Hepatocyte (in vitro differentiated cells): ENCODE measurements at regions not wholly inside any gene's neighbourhood (a gene's known extent, or its start where the extent isn't known, plus 50 kb on each side); places are given as distances from the start of the nearest gene placed in this dataset.

ENCODE experiments used
- DNase-seq: peaks from one replicate; pipeline ENCODE4 v3.0.0-alpha.2; 2016; ENCODE audit warnings: low spot score
- H2AFZ ChIP-seq: fragments of 200-600 bp; sonication (generic); 2 replicates; pipeline ENCODE4 v1.6.0; 2016; ENCODE audit warnings: antibody characterized with exemption, mild to moderate bottlenecking
- H3K27ac ChIP-seq: fragments of 200-600 bp; sonication (generic); 2 replicates; pipeline ENCODE4 v1.5.1; 2016; ENCODE audit warnings: mild to moderate bottlenecking
- H3K27me3 ChIP-seq: fragments of 200-600 bp; sonication (generic); 2 replicates; pipeline ENCODE4 v1.6.1; 2016
- H3K36me3 ChIP-seq: fragments of 200-600 bp; sonication (generic); replicated peaks from 2 replicates; pipeline ENCODE4 v1.5.1; 2016; ENCODE audit warnings: low read depth; ENCODE audit not compliant: insufficient read depth
- H3K4me1 ChIP-seq: fragments of 200-600 bp; sonication (generic); 2 replicates; pipeline ENCODE4 v1.5.1; 2016; ENCODE audit warnings: mild to moderate bottlenecking, moderate library complexity; ENCODE audit not compliant: insufficient read depth
- H3K4me2 ChIP-seq: fragments of 200-600 bp; sonication (generic); 2 replicates; pipeline ENCODE4 v1.6.0; 2016
- H3K4me3 ChIP-seq: fragments of 200-600 bp; sonication (generic); 2 replicates; pipeline ENCODE4 v1.5.1; 2016; ENCODE audit warnings: mild to moderate bottlenecking
- H3K79me2 ChIP-seq: fragments of 200-600 bp; sonication (generic); 2 replicates; pipeline ENCODE4 v1.6.0; 2017; ENCODE audit warnings: mild to moderate bottlenecking
- H3K9me2 ChIP-seq: fragments of 200-600 bp; sonication (generic); replicated peaks from 2 replicates; pipeline ENCODE4 v1.6.0; 2017; ENCODE audit warnings: mild to moderate bottlenecking; ENCODE audit not compliant: insufficient read depth
- H3K9me3 ChIP-seq: fragments of 200-600 bp; sonication (generic); 2 replicates; pipeline ENCODE4 v1.5.1; 2016; ENCODE audit warnings: low read depth, mild to moderate bottlenecking
- H4K20me1 ChIP-seq: fragments of 200-600 bp; sonication (generic); 2 replicates; pipeline ENCODE4 v1.6.0; 2016; ENCODE audit warnings: mild to moderate bottlenecking; ENCODE audit not compliant: insufficient read depth, poor library complexity, severe bottlenecking
- CTCF ChIP-seq: fragments of 200-600 bp; sonication (generic); IDR thresholded peaks from 2 replicates; pipeline ENCODE4 v1.5.1; 2016; ENCODE audit warnings: antibody characterized with exemption, mild to moderate bottlenecking; ENCODE audit not compliant: poor library complexity
- EZH2 ChIP-seq: fragments of 200-600 bp; sonication (generic); IDR thresholded peaks from 2 replicates; pipeline ENCODE4 v1.6.1; 2016; ENCODE audit warnings: antibody characterized with exemption, mild to moderate bottlenecking, borderline replicate concordance
- EZH2phosphoT487 ChIP-seq: fragments of 200-600 bp; sonication (generic); IDR thresholded peaks from one replicate; pipeline ENCODE4 v1.6.1; 2018; ENCODE audit warnings: antibody characterized with exemption, mild to moderate bottlenecking, low read depth, moderate library complexity; ENCODE audit not compliant: unreplicated experiment, severe bottlenecking
- WGBS: methylation state at CpG from one replicate; pipeline ENCODE4 v1.1.6; 2016; ENCODE audit warnings: low lambda C conversion rate; ENCODE audit errors: missing lambda C conversion rate; 5-methylcytosine and 5-hydroxymethylcytosine counted together

DNA sequence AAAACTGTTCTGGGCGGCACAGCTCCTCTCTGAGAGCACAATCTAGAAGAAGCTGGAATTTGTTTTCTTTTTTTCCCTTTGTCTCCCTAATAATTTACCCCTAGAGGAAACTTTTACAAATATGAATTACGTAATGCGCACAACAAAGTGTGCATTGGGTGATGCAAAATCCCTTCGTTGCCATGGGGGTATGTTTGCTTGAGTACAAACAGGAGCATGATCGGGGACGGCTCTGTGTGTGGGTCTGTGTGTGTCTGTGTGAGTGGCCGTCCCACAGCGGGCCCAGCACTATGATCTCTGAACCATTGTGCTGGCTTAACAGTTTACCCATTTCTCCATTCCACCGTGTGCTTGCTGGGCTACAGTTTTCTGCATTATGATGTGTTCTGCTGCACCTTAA, 278.2 kb downstream of the CDC5L start:
- H3K79me2 ChIP-seq: no peaks in the 10 kb centered on the region
- no peak overlapping the region for H3K27ac ChIP-seq
- H3K4me3 ChIP-seq: no peak overlapping the region
- TF ChIP-seq EZH2 (no peak), CTCF (no peak), EZH2phosphoT487 (no peak)
- H3K4me1 ChIP-seq: peaks cover 21% of the 10 kb centered on the region
- no peaks in the 10 kb centered on the region for H3K9me3 ChIP-seq
- no peak for DNase-seq
- 86% methylated on average over 9 of the region's 9 CpGs for WGBS
- no peaks in the 10 kb centered on the region for H3K36me3 ChIP-seq
- H3K27me3 ChIP-seq: no peaks in the 10 kb centered on the region
- no peaks in the 10 kb centered on the region for H3K9me2 ChIP-seq
- no peak overlapping the region for H3K4me2 ChIP-seq
- H4K20me1 ChIP-seq: no peaks in the 10 kb centered on the region
- H2AFZ ChIP-seq: no peak overlapping the region

DNA sequence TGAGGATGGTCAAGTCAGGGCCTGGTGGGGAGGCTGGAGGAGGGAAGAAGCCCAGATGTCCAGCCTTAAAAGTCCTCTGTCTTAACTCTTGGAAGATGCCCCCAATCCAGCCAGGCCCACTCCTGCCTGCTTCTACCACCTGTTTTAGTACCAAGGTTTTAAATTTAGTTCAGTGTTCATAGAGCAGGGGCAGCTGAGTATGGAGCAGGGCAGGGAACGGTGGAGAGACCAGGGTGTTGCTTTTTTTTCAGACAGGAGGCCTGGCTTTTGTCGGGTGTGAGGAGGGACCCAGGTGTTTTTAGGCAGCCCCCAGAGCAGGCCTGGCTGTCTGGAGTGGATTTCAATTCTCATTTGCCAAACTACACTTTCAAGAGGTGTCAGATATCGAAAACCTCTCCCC, 278.8 kb downstream of the CDC5L start:
- Histone ChIP-seq H3K4me1 (peaks cover 17% of the 10 kb centered on the region), H3K4me3 (no peak overlapping the region), H3K27ac (no peak overlapping the region), H3K27me3 (no peaks in the 10 kb centered on the region), H3K9me2 (no peaks in the 10 kb centered on the region), H3K9me3 (no peaks in the 10 kb centered on the region), H3K4me2 (no peak overlapping the region), H3K36me3 (no peaks in the 10 kb centered on the region), H2AFZ (no peak overlapping the region), H4K20me1 (no peaks in the 10 kb centered on the region), H3K79me2 (no peaks in the 10 kb centered on the region)
- 73% methylated on average over 3 of the region's 3 CpGs for WGBS
- no peak for TF ChIP-seq EZH2phosphoT487
- TF ChIP-seq EZH2: no peak
- TF ChIP-seq CTCF: no peak
- DNase-seq: no peak

DNA sequence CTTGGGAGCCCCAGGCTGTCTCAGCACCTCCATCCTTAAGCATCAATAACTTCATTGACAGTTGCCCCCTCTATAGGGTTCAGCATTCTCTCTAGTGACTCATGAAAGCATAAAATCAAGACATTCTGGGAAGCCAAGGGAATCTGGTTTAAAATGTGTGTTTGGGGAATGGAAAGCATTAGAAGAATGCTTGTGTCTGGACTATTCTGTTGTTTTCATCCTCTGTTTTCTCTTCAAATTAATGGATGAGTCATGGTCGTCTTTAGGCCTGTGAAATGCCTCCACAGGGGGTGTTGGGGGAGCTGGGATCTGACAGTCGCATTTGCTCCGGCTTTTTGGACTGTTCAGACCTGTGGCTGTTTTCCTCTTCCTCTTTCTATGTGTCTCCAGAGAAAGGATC, 279.7 kb downstream of the CDC5L start:
- H3K4me2 ChIP-seq: no peak overlapping the region
- 54% methylated on average over 3 of the region's 3 CpGs for WGBS
- H3K79me2 ChIP-seq: no peaks in the 10 kb centered on the region
- H3K9me2 ChIP-seq: no peaks in the 10 kb centered on the region
- DNase-seq: no peak
- TF ChIP-seq EZH2phosphoT487 (no peak), EZH2 (no peak), CTCF (no peak)
- no peaks in the 10 kb centered on the region for H3K27me3 ChIP-seq
- no peaks in the 10 kb centered on the region for H3K9me3 ChIP-seq
- no peaks in the 10 kb centered on the region for H4K20me1 ChIP-seq
- H3K4me3 ChIP-seq: no peak overlapping the region
- H3K27ac ChIP-seq: no peak overlapping the region
- H2AFZ ChIP-seq: no peak overlapping the region
- H3K4me1 ChIP-seq: peaks cover 15% of the 10 kb centered on the region
- H3K36me3 ChIP-seq: no peaks in the 10 kb centered on the region

- peaks cover 3% of the 10 kb centered on the region for H3K27me3 ChIP-seq
- H3K27ac ChIP-seq: no peak overlapping the region
- H3K9me3 ChIP-seq: no peaks in the 10 kb centered on the region
- no peak overlapping the region for H2AFZ ChIP-seq
- H3K4me3 ChIP-seq: no peak overlapping the region
- no peaks in the 10 kb centered on the region for H3K9me2 ChIP-seq
- H3K79me2 ChIP-seq: no peaks in the 10 kb centered on the region
- DNase-seq: peak; percentile 41
- H3K36me3 ChIP-seq: no peaks in the 10 kb centered on the region
- no peak overlapping the region for H3K4me2 ChIP-seq
- H4K20me1 ChIP-seq: no peaks in the 10 kb centered on the region
- peaks cover 15% of the 10 kb centered on the region for H3K4me1 ChIP-seq
- TF ChIP-seq CTCF (peak; percentile 36), EZH2 (no peak)
- 57% methylated on average over 9 of the region's 9 CpGs for WGBS
Observed at GRCh38 chr6:44667668-44668390, 280.3 kb downstream of the CDC5L start.
